GM12864 (cell line): ENCODE measurements at regions not wholly inside any gene's neighbourhood (a gene's known extent, or its start where the extent isn't known, plus 50 kb on each side); places are given as distances from the start of the nearest gene placed in this dataset.

Experiments used
- DNase-seq: peaks from one replicate; pipeline ENCODE4 v3.0.0-alpha.2; 2011; ENCODE audit warnings: low read depth
- H3K4me3 ChIP-seq: 2 replicates; pipeline ENCODE4 v1.5.1; 2011; ENCODE audit warnings: mild to moderate bottlenecking, low read depth, low read length, control low read depth
- TF ChIP-seq, protein P1 (sequence below): IDR thresholded peaks from 2 replicates; pipeline ENCODE4 v1.5.1; 2011; ENCODE audit warnings: low read depth, mild to moderate bottlenecking, moderate library complexity, low read length, control low read depth, inconsistent platforms; ENCODE audit errors: missing control alignments

DNA sequence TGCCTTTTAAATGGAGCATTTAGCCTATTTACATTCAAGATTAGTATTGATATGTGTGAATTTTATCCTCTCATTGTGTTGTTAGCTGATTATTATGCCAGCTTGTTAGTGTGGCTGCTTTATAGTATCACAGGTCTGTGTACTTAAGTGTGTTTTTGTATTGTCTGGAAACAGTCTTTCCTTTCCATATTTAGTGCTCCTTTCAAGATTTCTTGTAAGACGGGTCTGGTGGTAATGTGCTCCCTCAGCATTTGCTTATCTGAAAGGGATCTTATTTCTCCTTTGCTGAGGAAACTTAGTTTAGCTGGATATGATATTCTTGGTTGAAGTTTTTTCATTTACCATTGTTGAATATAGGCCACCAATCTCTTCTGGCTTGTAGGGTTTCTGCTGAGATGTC lies 549.0 kb downstream of the EPHA3 start:
- H3K4me3 ChIP-seq = no peak overlapping the region
- no peak for DNase-seq
- TF ChIP-seq, protein P1, sequence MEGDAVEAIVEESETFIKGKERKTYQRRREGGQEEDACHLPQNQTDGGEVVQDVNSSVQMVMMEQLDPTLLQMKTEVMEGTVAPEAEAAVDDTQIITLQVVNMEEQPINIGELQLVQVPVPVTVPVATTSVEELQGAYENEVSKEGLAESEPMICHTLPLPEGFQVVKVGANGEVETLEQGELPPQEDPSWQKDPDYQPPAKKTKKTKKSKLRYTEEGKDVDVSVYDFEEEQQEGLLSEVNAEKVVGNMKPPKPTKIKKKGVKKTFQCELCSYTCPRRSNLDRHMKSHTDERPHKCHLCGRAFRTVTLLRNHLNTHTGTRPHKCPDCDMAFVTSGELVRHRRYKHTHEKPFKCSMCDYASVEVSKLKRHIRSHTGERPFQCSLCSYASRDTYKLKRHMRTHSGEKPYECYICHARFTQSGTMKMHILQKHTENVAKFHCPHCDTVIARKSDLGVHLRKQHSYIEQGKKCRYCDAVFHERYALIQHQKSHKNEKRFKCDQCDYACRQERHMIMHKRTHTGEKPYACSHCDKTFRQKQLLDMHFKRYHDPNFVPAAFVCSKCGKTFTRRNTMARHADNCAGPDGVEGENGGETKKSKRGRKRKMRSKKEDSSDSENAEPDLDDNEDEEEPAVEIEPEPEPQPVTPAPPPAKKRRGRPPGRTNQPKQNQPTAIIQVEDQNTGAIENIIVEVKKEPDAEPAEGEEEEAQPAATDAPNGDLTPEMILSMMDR = no peak

DNA sequence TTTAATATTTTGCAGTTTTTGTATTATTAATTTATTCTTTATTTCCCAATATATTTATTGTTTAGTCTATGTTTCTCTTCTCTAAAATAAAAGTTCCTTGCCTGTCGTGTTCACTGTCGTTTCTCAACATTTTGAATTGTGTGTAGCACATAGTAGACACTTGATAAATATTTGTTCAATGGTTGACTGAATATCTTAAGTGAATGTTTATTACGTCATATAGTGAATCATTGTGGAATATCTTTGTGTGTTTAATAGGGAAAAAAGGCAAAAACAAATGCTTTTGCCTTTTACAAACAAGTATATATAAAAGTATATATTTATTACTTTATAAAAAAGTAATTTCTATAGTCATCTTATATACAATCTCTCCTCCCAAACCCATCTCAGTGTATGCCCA lies 572.3 kb downstream of the EPHA3 start:
- no peak for DNase-seq
- TF ChIP-seq, protein P1 = no peak
- H3K4me3 ChIP-seq = no peak overlapping the region

DNA sequence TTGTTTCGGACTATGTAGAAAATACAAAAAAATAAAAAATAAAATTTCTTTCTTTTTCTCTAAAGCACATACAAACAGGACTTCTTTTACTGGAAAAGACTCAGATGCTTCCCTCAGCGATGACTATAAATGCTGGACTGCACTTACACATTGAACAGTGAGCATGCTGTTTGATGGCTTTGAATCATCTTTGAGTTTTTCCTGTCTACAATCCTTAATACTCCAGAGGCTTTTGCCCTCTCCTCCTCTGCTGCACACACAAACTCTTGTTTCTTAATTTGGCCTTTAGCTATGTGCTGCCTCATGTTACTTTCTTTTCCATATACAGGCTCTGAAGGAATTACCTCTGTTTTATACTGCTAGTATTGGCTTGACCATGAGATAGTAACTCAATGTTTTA lies 575.1 kb downstream of the EPHA3 start:
- no peak overlapping the region for H3K4me3 ChIP-seq
- TF ChIP-seq, protein P1 = no peak
- no peak for DNase-seq

DNA sequence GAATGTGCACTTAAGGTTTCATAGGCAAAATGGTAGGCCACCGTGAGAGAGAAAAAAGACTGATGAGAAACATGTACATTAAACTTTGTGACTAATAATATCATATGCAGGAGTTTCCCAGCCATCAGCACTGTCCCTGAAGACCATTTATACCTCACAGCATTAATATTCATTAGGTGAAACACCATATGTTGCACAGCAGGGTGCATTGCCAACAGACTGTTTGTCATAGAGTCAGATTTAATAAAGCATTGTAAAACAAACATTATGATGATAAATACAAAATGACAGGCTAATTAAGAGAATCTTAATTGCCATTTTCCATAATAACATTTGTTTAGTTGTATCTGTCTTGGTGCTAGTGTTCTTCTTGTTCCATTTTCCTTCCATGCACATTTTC lies 578.3 kb downstream of the EPHA3 start:
- DNase-seq = no peak
- no peak overlapping the region for H3K4me3 ChIP-seq
- TF ChIP-seq, protein P1 = no peak

DNA sequence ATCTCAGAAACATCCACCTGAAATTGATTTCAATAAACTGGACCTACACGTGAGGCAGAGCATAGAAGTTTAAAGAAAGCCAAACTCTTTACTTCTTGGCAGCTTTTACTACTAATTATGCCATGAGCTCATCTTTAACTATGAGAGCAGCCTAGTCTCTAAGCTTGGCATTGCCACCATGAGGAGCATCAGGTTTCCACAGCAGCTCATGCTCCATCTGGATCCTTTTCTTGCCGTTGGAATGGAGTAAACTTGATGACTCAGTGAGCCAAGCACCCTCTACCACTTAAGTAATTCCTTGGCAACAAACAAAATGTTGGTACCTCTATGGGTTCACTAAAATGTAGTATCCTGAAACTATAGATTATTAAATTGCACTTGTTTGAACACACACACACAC lies 583.2 kb downstream of the EPHA3 start:
- TF ChIP-seq, protein P1 = no peak
- H3K4me3 ChIP-seq = no peak overlapping the region
- DNase-seq = no peak

DNA sequence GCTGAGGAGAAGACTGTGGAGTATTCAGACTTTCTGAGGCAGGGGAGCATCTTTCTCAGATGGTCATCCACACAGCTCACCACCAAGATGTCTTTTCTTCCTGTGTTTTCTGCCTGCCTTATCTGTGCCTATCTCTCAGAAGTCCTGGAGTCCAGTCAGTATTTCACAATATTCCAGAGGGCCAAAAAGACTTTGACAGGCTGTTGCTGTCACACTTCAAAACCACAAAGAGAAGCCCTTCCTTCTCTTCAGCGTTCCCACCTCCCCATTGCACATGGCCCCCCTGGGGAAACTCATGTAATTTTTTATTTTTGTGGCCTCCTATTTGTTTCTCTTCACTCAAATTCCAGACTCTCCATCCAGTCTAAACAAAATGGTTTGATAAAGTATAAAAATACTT lies 585.2 kb downstream of the EPHA3 start:
- no peak for DNase-seq
- H3K4me3 ChIP-seq = no peak overlapping the region
- TF ChIP-seq, protein P1 = no peak

DNA sequence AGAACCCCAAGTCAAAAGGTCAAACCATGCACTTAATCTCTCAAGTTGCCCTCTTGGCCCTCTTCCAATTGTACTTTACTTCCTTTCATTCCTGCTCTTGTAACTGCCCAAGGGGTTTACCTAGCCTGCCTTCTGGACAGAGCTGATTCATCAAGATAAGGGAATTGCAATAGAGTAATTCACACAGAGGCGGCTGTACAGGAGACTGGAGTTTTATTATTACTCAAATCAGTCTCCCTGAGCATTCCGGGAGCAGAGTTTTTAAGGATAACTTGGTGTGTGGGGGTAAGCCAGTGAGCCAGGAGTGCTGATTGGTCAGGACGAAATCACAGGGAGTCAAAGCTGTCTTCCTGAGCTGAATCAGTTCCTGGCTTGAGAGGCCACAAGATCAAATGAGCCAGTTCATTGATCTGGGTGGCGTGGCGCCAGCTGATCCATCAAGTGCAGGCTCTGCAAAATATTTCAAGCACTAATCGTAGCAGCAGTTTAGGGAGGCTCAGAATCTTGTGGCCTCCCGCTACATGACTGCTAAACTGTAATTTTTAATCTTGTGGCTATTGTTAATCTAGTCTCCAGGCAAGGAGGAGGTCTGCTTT lies 590.0 kb downstream of the EPHA3 start:
- TF ChIP-seq, protein P1 = no peak
- no peak overlapping the region for H3K4me3 ChIP-seq
- DNase-seq = no peak
